Activated naive CD4-positive, alpha-beta T cell treated with anti-CD3 and anti-CD28 coated beads, Interleukin-2, amount 10 ng/mL, durations not matched to agents 7 days and 5 days (primary cell): ENCODE measurements at regions not wholly inside any gene's neighbourhood (a gene's known extent, or its start where the extent isn't known, plus 50 kb on each side); places are given as distances from the start of the nearest gene placed in this dataset.
"Not testable (repeated sequence)": the region's sequence is repeated elsewhere in the genome, so short reads cannot be mapped to it uniquely, and the experiment has no call there.

Experiments used
- CTCF ChIA-PET: fragments of 350-600 bp; sonication (Branson Sonifier 250); formaldehyde crosslinking; loops from one replicate; lab custom pipeline; 2021; ENCODE audit warnings: antibody characterized with exemption; lab: Charles Lee
- DNase-seq: peaks from one replicate; pipeline ENCODE4 v3.0.0-alpha.2; 2020
- H3K27ac Mint-ChIP-seq: one replicate; pipeline ENCODE4 v1.8.0; 2021; ENCODE audit warnings: mild to moderate bottlenecking, moderate library complexity, mixed read lengths
- H3K27me3 Mint-ChIP-seq: one replicate; pipeline ENCODE4 v1.8.0; 2021; ENCODE audit warnings: mild to moderate bottlenecking, mixed read lengths
- H3K36me3 Mint-ChIP-seq: one replicate; pipeline ENCODE4 v1.8.0; 2021; ENCODE audit warnings: mixed read lengths
- H3K4me1 Mint-ChIP-seq: one replicate; pipeline ENCODE4 v1.8.0; 2021; ENCODE audit warnings: mixed read lengths
- H3K4me3 Mint-ChIP-seq: one replicate; pipeline ENCODE4 v1.8.0; 2021; ENCODE audit warnings: mild to moderate bottlenecking, moderate library complexity, mixed read lengths
- H3K9me3 Mint-ChIP-seq: one replicate; pipeline ENCODE4 v1.8.0; 2021; ENCODE audit warnings: mixed read lengths

GRCh38 chr18:40215979-40216378 is 1739.1 kb upstream of the PIK3C3 start:
- H3K27me3 Mint-ChIP-seq = no peaks in the 10 kb centered on the region

GRCh38 chr18:40210696-40211095 is 1744.3 kb upstream of the PIK3C3 start:
- H3K4me1 Mint-ChIP-seq = no peaks in the 10 kb centered on the region
- H3K27ac Mint-ChIP-seq = no peak overlapping the region
- no peaks in the 10 kb centered on the region for H3K27me3 Mint-ChIP-seq
- no peak for DNase-seq
- H3K4me3 Mint-ChIP-seq = no peak overlapping the region
- H3K36me3 Mint-ChIP-seq = no peaks in the 10 kb centered on the region
- peaks cover 8% of the 10 kb centered on the region for H3K9me3 Mint-ChIP-seq
- CTCF ChIA-PET = interaction anchor here (0.7 kb wide), 1 partner anchor 243 kb away, joined by 3 read pairs; no protein-coding TSS in a partner anchor

More at GRCh38 chr18:40215979-40216378, 1739.1 kb upstream of the PIK3C3 start:
- CTCF ChIA-PET = no interaction called here
- Mint-ChIP-seq H3K4me1 (no peaks in the 10 kb centered on the region), H3K9me3 (peaks cover 3% of the 10 kb centered on the region), H3K27ac (no peak overlapping the region), H3K36me3 (no peaks in the 10 kb centered on the region), H3K4me3 (no peak overlapping the region)
- DNase-seq = no peak

- CTCF ChIA-PET = no interaction called here
- no peaks in the 10 kb centered on the region for H3K36me3 Mint-ChIP-seq
- H3K9me3 Mint-ChIP-seq = peaks cover 13% of the 10 kb centered on the region
- no peaks in the 10 kb centered on the region for H3K27me3 Mint-ChIP-seq
- H3K27ac Mint-ChIP-seq = no peak overlapping the region
- DNase-seq = no peak
- no peak overlapping the region for H3K4me3 Mint-ChIP-seq
- H3K4me1 Mint-ChIP-seq = no peaks in the 10 kb centered on the region
These were observed 1746.1 kb upstream of the PIK3C3 start for GRCh38 chr18:40208958-40209357.

GRCh38 chr18:40197711-40198110 is 1757.3 kb upstream of the PIK3C3 start:
- Mint-ChIP-seq H3K4me3 (no peak overlapping the region), H3K36me3 (no peaks in the 10 kb centered on the region), H3K27ac (no peak overlapping the region), H3K4me1 (no peaks in the 10 kb centered on the region), H3K9me3 (peaks cover 9% of the 10 kb centered on the region), H3K27me3 (no peaks in the 10 kb centered on the region)
- CTCF ChIA-PET = no interaction called here
- DNase-seq = no peak

GRCh38 chr18:40186677-40187076 is 1768.4 kb upstream of the PIK3C3 start:
- DNase-seq = no peak
- no peaks in the 10 kb centered on the region for H3K36me3 Mint-ChIP-seq
- H3K4me1 Mint-ChIP-seq = no peaks in the 10 kb centered on the region
- H3K27ac Mint-ChIP-seq = no peak overlapping the region
- H3K9me3 Mint-ChIP-seq = peaks cover 2% of the 10 kb centered on the region
- no peak overlapping the region for H3K4me3 Mint-ChIP-seq
- H3K27me3 Mint-ChIP-seq = no peaks in the 10 kb centered on the region
- CTCF ChIA-PET = no interaction called here

GRCh38 chr18:40179729-40180461 is 1775.1 kb upstream of the PIK3C3 start:
- Mint-ChIP-seq H3K9me3 (peaks cover 5% of the 10 kb centered on the region), H3K4me1 (no peaks in the 10 kb centered on the region), H3K27me3 (no peaks in the 10 kb centered on the region), H3K27ac (no peak overlapping the region), H3K4me3 (no peak overlapping the region), H3K36me3 (no peaks in the 10 kb centered on the region)
- DNase-seq = no peak
- CTCF ChIA-PET = no interaction called here

DNA sequence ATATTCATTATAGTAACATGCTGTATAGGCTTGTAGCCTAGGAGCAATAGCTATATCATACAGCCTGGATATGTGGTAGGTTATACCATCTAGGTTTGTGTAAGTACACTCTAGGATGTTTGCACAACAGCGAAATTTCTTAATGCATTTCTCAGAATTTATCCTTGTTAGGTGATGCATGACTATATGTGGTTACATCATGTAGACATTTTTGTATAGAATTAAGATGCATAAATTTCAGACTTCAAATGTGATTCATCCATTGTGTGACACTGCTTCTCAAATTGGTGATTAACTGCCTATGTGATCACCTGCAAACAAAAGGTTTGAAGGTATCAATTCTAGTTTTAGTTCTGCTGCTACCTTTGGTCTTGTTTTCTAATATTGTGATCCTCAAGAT is 1787.0 kb upstream of the PIK3C3 start:
- peaks cover 15% of the 10 kb centered on the region for H3K9me3 Mint-ChIP-seq
- H3K4me3 Mint-ChIP-seq = no peak overlapping the region
- no peaks in the 10 kb centered on the region for H3K36me3 Mint-ChIP-seq
- no peaks in the 10 kb centered on the region for H3K4me1 Mint-ChIP-seq
- no peak overlapping the region for H3K27ac Mint-ChIP-seq
- H3K27me3 Mint-ChIP-seq = no peaks in the 10 kb centered on the region
- DNase-seq = no peak
- CTCF ChIA-PET = no interaction called here

- Mint-ChIP-seq H3K4me1 (no peaks in the 10 kb centered on the region), H3K9me3 (peaks cover 2% of the 10 kb centered on the region), H3K27me3 (no peaks in the 10 kb centered on the region), H3K27ac (no peak overlapping the region), H3K36me3 (no peaks in the 10 kb centered on the region), H3K4me3 (no peak overlapping the region)
- DNase-seq = no peak
- CTCF ChIA-PET = no interaction called here
These were observed 1791.8 kb upstream of the PIK3C3 start for GRCh38 chr18:40163254-40163653.

DNA sequence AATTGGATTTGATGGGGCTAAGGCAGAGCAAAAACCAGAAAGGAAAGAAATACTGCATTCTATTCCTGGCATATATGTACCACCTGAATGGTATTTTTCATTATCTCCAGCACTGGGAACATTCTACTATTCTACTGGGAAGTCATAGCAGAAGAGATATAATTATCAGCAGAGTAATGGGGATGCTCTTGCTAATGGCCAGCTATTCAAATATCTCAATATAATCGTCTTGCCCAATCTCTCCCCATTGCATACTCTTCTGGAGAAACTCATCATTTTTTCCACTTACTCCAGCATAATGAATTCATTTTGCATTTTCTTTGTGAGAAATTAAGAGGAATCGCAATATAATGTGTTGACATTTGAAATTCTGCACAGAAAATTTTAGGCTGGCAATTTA is 1794.7 kb upstream of the PIK3C3 start:
- CTCF ChIA-PET = no interaction called here
- no peak for DNase-seq
- Mint-ChIP-seq H3K36me3 (no peaks in the 10 kb centered on the region), H3K9me3 (peaks cover 4% of the 10 kb centered on the region), H3K27me3 (no peaks in the 10 kb centered on the region), H3K27ac (no peak overlapping the region), H3K4me1 (no peaks in the 10 kb centered on the region), H3K4me3 (no peak overlapping the region)

GRCh38 chr18:40159141-40160017 is 1795.7 kb upstream of the PIK3C3 start:
- H3K4me1 Mint-ChIP-seq = no peaks in the 10 kb centered on the region
- DNase-seq = no peak
- CTCF ChIA-PET = no interaction called here
- H3K27me3 Mint-ChIP-seq = no peaks in the 10 kb centered on the region
- no peak overlapping the region for H3K27ac Mint-ChIP-seq
- H3K4me3 Mint-ChIP-seq = no peak overlapping the region
- H3K9me3 Mint-ChIP-seq = peaks cover 4% of the 10 kb centered on the region
- H3K36me3 Mint-ChIP-seq = no peaks in the 10 kb centered on the region

GRCh38 chr18:40157120-40157519 is 1797.9 kb upstream of the PIK3C3 start:
- no peak for DNase-seq
- Mint-ChIP-seq H3K4me1 (no peaks in the 10 kb centered on the region), H3K4me3 (no peak overlapping the region), H3K36me3 (no peaks in the 10 kb centered on the region), H3K9me3 (peaks cover 2% of the 10 kb centered on the region), H3K27me3 (no peaks in the 10 kb centered on the region), H3K27ac (no peak overlapping the region)
- CTCF ChIA-PET = no interaction called here

DNA sequence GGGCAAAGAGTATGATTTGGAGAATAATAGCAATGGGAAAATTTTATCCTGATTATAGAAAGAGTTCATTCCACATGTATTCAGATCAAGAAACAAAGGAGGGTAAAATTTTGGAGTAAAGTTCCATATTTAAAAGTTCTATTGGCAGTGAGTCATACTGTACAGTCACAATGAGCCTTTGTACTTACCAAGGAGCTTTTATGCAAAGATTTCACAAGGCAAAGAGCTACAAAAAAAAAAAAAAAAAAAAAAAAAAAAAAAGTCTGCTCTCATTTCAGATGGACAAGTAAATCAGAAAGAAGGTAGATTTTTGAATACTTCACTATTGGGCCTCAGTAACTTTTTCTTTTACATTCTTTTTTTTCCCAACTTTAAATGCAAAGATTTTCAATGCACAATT is 1802.2 kb upstream of the PIK3C3 start:
- H3K27ac Mint-ChIP-seq = no peak overlapping the region
- no peaks in the 10 kb centered on the region for H3K27me3 Mint-ChIP-seq
- H3K4me1 Mint-ChIP-seq = no peaks in the 10 kb centered on the region
- H3K4me3 Mint-ChIP-seq = no peak overlapping the region
- DNase-seq = no peak
- CTCF ChIA-PET = no interaction called here
- peaks cover 5% of the 10 kb centered on the region for H3K9me3 Mint-ChIP-seq
- no peaks in the 10 kb centered on the region for H3K36me3 Mint-ChIP-seq

- DNase-seq = no peak
- Mint-ChIP-seq H3K9me3 (peaks cover 6% of the 10 kb centered on the region), H3K4me3 (no peak overlapping the region), H3K27me3 (no peaks in the 10 kb centered on the region), H3K4me1 (no peaks in the 10 kb centered on the region), H3K36me3 (no peaks in the 10 kb centered on the region), H3K27ac (no peak overlapping the region)
- CTCF ChIA-PET = no interaction called here
These were observed 1806.1 kb upstream of the PIK3C3 start for GRCh38 chr18:40148960-40149359.

- H3K9me3 Mint-ChIP-seq = peaks cover 13% of the 10 kb centered on the region
- no peaks in the 10 kb centered on the region for H3K36me3 Mint-ChIP-seq
- no peak for DNase-seq
- H3K4me1 Mint-ChIP-seq = no peaks in the 10 kb centered on the region
- no peak overlapping the region for H3K27ac Mint-ChIP-seq
- H3K4me3 Mint-ChIP-seq = no peak overlapping the region
- H3K27me3 Mint-ChIP-seq = no peaks in the 10 kb centered on the region
- CTCF ChIA-PET = no interaction called here
These were observed 1821.8 kb upstream of the PIK3C3 start for GRCh38 chr18:40133253-40133652.

DNA sequence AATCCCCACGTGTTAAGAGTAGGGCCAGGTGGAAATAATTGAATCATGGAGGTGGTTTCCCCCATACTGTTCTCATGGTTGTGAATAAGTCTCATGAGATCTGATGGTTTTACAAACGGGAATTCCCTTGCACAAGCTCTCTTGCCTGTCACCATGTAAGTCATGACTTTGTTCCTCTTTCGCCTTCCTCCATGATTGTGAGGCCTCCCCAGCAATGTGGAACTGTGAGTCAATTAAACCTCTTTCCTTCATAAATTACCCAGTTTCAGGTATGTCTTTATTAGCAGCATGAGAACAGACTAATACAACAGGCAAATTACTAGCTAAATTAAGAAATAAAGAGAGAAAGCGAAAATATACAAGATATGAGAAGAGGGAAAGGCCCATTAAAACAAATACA is 1822.6 kb upstream of the PIK3C3 start:
- DNase-seq, H3K36me3 Mint-ChIP-seq, H3K4me3 Mint-ChIP-seq, CTCF ChIA-PET, H3K27me3 Mint-ChIP-seq, H3K4me1 Mint-ChIP-seq, H3K27ac Mint-ChIP-seq: not testable (repeated sequence)
- peaks cover 13% of the 10 kb centered on the region for H3K9me3 Mint-ChIP-seq
